SIG-M5 treated with dmso at 0.1 percent for 504 hours (cell line): ENCODE measurements at regions not wholly inside any gene's neighbourhood (a gene's known extent, or its start where the extent isn't known, plus 50 kb on each side); places are given as distances from the start of the nearest gene placed in this dataset.
A peak's percentile ranks its signal among the peaks of the same experiment; 100 is the strongest.
"Not testable (repeated sequence)": the region's sequence is repeated elsewhere in the genome, so short reads cannot be mapped to it uniquely, and the experiment has no call there.

ENCODE experiments used
- DNase-seq: peaks from one replicate; lab custom pipeline; 2025; ENCODE audit not compliant: unreplicated experiment; lab: John Stamatoyannopoulos, UW

- DNase-seq: peak; percentile 17
These were observed 487.6 kb upstream of the FLRT2 start for GRCh38 chr14:85042301-85042700.

GRCh38 chr14:85050180-85050579 is 479.8 kb upstream of the FLRT2 start:
- DNase-seq: no peak

GRCh38 chr14:85052646-85053045 is 477.3 kb upstream of the FLRT2 start:
- DNase-seq: no peak

DNA sequence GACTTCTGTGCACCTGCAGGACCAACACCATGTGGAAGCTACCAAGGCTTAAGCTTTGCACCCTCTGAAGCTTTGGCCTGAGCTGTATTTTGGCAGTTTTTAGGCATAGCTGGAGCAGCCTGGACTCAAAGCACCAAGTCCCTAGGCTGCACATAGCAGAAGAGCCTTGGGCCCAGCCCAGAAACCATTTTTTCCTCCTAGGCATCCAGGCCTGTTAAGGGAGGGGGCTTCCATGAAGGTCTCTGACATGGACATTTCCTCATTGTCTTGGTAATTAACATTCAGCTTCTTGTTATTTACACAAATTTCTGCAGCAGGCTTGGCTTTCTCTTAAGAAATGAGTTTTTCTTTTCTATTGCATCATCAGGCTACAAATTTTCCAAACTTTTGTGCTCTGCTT is 475.8 kb upstream of the FLRT2 start:
- DNase-seq: no peak

GRCh38 chr14:85056267-85056666 is 473.7 kb upstream of the FLRT2 start:
- DNase-seq: no peak

DNA sequence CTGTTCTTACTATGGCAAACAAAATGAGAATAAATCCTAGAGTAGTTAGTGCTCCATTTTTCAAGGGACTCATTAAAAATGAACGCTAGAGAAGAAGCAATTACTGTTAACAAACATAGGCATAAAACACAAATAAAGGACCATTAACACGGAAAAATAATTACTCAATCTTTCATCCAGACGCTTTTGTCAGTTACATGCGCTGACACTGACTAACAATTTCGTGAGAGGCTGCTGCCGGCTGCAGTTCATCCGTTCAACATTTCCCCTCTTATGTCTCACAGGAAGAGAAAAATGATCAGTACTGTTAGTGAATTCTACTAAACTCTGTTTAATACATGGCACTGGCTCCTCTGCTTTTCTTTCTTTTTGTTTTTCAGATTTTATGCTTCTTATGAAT is 472.7 kb upstream of the FLRT2 start:
- no peak for DNase-seq

- DNase-seq: no peak
These were observed 471.8 kb upstream of the FLRT2 start for GRCh38 chr14:85058150-85058549.

DNA sequence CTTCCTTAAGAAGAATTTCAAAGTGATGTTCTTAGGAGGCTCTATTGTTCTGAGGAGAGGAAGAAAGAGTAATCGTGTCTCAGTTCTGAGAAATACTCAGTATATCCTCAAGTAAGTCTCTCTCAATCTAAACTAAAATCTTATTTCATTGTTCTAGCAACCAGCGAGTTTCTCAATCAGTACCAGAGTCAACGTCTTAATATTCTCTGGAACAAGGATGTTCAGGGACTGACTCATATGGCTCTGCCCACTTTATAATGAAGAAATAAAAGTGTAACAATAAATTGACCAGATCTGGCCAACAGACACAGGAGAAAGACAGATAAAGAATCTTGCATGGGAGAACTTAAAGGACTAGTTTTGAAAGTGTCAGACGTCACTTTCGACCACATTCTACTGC is 469.8 kb upstream of the FLRT2 start:
- DNase-seq: no peak

DNA sequence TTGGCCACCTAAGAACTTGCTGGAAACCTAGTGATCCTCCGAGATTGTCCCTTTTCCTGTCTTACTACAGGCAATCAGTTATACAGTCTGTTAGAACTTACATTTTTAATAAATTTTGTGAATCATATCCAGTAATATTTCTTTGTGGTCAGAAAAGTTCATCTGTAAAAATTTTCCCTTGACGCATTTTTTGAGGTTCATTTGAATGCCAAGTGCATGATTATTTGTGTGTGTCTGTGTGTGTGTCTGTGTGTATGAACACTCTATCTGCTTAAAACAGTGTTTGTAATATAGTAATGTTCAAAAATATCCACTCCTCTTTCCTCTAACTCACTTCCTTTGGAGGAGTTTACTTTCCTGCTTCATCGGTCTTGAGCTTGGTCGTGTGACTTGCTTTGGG is 468.7 kb upstream of the FLRT2 start:
- no peak for DNase-seq

GRCh38 chr14:85063747-85064146 is 466.2 kb upstream of the FLRT2 start:
- peak; percentile 4 for DNase-seq

DNA sequence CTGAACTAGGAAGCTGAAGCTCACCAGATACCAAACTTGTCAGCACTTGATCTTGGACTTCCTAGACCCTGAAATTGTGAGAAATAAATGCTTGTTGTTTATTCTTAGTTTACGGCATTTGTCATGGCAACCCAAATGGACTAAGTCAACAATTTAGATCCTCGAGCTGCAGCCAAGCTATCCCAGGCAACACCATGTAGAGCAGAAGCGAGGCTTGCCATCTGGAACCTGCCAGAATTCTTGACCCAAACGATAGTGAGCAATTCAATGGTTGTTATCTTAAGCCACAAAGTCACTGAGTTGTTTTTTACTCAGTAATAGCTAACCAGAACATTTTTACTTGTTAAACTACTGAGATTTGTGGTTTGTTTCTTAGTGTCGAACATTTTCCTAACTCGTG is 458.5 kb upstream of the FLRT2 start:
- DNase-seq: no peak

GRCh38 chr14:85074955-85075354 is 455.0 kb upstream of the FLRT2 start:
- no peak for DNase-seq

DNA sequence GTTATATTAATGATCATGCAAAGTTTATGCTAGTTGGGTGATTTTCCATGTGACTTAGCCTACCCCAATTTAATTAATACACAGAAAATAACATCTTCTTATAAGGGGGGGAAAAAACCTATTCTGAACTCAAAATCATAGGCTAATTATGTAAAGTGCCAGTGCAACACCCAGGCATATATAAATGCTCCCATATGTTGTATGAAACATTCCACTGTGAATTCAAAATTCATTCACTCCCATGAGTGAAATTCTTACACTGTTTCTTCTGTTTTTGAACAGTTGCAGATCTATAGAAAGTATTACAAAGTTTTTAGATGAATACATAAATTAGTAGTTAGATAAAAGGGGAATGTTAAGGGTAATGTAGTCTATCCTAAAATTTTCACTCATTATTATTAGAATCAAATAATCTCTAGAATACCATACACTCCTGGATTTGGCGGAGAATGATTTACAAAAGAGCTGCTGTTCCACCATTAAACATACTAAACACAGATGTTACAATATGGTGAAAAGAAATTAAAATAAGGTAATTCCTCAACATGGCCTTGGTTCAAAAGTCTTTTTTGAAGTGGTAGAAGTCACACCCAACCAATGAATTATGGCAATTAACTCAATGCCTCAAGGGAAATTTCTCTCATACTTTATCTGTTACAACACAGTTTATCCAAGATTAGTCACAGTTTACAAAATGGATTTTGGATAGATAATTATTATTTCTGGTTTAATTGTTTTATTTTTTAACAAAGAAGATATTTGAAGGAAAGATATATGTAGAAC is 454.1 kb upstream of the FLRT2 start:
- DNase-seq: no peak

GRCh38 chr14:85077716-85078115 is 452.2 kb upstream of the FLRT2 start:
- not testable (repeated sequence) for DNase-seq

DNA sequence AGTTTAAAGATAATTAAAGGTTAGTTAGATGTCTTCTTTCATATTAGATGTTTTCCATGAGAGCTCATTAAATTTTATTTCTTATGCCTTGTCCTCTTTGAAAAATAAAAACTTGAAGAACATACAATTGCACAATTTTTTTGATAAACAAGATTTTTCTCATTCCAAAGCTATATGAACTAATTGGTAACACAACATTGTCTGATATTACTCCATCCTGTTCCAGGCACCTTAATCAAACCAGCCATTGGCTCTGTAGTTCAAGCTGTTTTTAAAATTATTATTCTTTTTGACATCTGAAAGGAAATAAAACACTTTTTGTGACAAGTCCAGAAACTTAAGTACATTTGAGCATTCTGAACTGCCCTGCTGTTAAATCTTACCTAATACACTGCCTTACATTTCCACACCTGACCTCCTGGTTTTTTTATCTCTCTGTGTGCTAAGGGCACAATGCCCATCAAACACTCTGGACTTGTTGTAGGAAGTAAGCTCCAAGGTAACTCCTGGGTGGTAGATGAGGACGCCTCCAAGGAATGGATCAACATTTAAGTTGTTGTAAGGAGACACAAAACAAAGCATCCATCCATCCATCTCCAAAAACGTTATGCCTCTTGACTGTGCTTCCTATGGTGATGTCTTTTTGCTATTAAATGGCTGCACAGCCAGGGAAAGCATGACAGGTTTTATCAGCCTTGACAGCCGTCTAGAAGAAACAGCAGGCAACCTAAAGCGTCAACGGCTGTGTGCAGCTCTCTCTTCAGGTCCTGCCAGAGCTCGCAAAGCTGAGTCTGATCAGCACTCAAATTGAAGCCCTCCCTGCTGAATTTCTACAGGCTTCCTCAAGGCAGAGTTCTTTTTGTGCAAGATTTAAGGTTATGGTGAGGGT is 449.9 kb upstream of the FLRT2 start:
- no peak for DNase-seq

DNA sequence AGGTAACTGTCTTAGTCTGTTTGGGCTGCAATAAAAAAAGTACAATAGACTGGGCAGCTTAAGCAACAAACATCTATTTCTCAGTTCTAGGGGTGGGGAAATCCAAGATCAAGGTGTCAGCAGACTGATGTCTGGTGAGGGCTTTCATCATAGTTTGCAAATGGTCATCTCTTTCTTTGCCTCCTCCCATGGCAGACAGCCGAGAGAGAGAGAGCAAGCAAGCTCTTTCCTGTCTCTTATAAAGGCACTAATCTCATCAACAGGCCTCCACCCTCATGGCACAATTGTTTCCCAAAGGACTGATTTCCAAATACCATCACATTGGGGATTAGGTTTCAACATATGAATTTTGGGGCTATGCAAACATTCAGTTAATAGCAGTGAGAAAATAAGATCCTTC is 445.6 kb upstream of the FLRT2 start:
- no peak for DNase-seq

DNA sequence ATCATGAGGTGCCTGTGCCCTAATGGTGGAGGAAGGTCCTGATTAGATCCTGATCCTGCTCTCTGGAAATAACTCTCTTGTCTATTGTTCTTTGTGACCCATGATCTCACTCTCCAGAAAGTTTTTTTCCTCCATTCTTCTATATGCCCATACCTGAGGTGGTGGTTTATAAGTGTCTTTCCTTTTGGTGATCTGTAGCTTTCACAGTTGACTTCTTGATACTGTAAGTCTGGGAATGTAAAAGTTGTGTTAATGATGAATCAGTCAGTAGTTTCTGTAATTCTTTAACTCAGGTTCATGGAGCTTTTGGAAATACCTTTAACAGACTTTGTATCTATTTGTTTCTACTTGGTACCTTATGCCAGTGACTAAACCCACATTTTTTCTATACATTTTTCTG is 444.0 kb upstream of the FLRT2 start:
- DNase-seq: no peak

GRCh38 chr14:85087201-85087600 is 442.7 kb upstream of the FLRT2 start:
- DNase-seq: no peak

GRCh38 chr14:85088192-85088591 is 441.8 kb upstream of the FLRT2 start:
- DNase-seq: no peak

GRCh38 chr14:85090681-85091080 is 439.3 kb upstream of the FLRT2 start:
- DNase-seq: no peak

- no peak for DNase-seq
These were observed 436.2 kb upstream of the FLRT2 start for GRCh38 chr14:85093631-85094330.

DNA sequence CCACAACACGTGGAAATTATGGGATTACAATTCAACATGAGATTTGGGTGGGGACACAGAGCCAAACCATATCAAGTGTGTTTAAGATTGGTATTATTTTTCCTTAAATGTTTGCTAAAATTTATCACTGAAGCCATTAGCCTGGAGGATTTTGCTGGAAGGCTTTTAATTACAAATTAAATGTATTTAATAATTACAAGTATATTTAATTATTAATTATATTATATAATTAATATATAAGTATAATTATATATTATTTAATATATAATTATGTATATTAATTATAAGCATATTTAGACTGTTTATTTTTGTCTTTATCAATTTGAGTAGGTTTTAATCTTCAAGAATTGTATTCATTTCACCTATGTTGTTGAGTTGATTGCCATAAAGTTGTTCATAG is 427.4 kb upstream of the FLRT2 start:
- no peak for DNase-seq
